C1 segment of cervical spinal cord (tissue), 14 donors: ENCODE measurements at regions not wholly inside any gene's neighbourhood (a gene's known extent, or its start where the extent isn't known, plus 50 kb on each side); places are given as distances from the start of the nearest gene placed in this dataset.
A peak's percentile ranks its signal among the peaks of the same experiment; 100 is the strongest.
"Not testable (repeated sequence)": the region's sequence is repeated elsewhere in the genome, so short reads cannot be mapped to it uniquely, and the experiment has no call there.

Experiments
- DNase-seq, 14 donors: peaks; one replicate each; lab custom pipeline; 2025; lab: John Stamatoyannopoulos, UW

DNA sequence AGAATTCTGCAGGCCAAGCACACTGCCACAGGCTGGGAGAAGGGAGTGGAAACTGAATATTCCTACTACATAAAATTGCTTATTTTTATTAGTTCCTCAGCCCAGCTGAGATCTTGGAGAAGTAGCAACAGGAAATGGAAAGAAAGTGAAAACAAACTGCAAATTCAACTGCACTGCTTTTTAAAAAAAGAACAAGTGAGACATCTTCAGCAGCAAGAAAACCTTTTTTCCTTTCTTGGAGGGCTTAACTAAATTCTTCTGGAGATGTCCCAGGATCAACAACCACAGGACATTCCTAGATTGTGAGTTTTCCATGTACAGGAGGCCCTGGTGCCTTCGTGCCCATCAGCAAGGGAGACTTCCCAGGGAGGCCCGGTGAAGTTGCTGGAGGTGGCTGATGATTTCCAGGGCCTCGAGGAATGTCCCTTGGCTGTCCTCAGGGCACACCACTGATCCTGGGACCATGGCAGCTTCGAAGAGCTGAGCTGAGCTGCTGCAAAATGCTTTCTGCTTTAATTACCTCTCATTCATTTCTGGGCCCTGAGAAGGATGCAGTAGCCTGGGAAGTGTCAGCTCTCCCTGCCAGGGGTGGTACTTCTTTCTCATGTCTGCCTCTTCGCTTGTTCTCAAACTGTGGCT is 275.5 kb upstream of the FRG2C start:
- not testable (repeated sequence) for DNase-seq

DNA sequence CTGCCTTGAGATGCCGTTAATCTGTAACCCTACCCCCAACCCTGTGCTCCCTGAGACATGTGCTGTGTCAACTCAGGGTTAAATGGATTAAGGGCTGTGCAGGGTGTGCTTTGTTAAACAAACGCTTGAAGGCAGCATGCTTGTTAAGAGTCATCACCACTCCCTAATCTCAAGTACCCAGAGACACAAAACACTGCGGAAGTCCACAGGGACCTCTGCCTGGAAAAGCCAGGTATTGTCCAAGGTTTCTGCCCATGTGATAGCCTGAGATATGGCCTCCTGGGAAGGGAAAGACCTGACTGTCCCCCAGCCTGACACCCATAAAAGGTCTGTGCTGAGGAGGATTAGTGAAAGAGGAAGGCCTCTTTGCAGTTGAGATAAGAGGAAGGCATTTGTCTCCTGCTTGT is 270.8 kb upstream of the FRG2C start:
- DNase-seq = not testable (repeated sequence)

DNA sequence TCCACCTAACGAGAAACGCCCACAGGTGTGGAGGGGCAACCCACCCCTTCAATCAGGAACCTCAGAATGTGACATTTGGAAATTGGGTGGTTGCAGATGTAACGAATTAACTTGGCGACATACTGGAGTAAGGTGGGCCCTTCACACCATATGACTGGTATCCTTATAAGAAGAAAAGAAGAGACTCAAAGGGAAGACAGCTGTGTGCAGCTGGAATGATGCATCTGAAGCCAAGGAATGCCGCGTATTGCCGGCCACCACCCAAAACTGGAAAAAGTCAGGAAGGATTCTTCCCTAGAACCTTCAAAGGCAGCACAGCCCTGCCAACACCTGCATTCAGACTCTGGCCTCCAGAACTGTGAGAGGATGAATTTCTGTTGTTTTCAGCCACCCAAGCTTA is 270.0 kb upstream of the FRG2C start:
- not testable (repeated sequence) for DNase-seq

GRCh38 chr3:75394562-75395360 is 269.4 kb upstream of the FRG2C start:
- not testable (repeated sequence) for DNase-seq

- DNase-seq = no peak
Observed at GRCh38 chr3:75395580-75396315, 268.4 kb upstream of the FRG2C start.

- DNase-seq = no peak
Observed at GRCh38 chr3:75396316-75396802, 267.8 kb upstream of the FRG2C start.

DNA sequence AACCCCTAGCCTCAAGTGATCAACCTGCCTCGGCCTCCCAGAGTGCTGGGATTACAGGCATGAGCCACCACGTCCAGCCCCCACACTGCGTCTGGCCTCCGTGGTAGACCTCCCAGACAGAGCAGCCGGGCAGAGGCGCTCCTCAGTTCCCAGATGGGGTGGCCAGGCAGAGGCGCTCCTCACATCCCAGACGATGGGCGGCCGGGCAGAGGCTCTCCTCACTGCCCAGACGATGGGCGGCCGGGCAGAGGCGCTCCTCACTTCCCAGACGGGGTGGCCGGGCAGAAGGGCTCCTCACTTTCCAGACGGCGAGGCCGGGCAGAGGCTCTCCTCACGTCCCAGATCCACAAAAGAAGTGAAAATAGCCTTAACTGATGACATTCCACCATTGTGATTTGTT is 266.6 kb upstream of the FRG2C start:
- DNase-seq = not testable (repeated sequence)

GRCh38 chr3:75422101-75422945 is 241.8 kb upstream of the FRG2C start:
- DNase-seq = peak in 4 of 14 donors; percentile 0 to 40 (median 12)

GRCh38 chr3:75425379-75425778 is 238.7 kb upstream of the FRG2C start:
- not testable (repeated sequence) for DNase-seq

- DNase-seq = not testable (repeated sequence)
Observed at GRCh38 chr3:75427486-75427885, 236.6 kb upstream of the FRG2C start.

- DNase-seq = not testable (repeated sequence)
Observed at GRCh38 chr3:75427906-75428305, 236.2 kb upstream of the FRG2C start.

GRCh38 chr3:75429561-75430220 is 234.4 kb upstream of the FRG2C start:
- DNase-seq = peak in 11 of 14 donors; percentile 1 to 70 (median 32)

DNA sequence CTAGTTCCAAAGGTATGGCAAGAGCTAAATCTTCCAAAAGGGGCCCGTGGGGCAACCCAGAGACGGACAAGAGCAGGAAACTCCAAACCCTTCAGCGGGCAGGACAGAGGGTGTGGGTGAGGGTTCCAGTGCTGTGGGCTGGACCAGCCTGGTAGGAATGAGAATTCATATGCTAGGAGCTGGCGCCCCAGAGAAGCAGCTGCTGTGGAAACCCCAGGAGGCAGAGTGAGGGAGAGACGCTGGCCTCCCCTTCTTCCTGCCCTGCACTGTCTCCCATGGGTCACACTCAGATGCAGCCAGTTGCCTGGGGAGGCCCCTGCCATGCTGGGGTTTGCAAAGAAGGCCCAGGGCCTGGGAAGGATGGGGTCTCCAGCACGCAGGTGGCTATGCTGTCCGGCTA is 233.7 kb upstream of the FRG2C start:
- not testable (repeated sequence) for DNase-seq

DNA sequence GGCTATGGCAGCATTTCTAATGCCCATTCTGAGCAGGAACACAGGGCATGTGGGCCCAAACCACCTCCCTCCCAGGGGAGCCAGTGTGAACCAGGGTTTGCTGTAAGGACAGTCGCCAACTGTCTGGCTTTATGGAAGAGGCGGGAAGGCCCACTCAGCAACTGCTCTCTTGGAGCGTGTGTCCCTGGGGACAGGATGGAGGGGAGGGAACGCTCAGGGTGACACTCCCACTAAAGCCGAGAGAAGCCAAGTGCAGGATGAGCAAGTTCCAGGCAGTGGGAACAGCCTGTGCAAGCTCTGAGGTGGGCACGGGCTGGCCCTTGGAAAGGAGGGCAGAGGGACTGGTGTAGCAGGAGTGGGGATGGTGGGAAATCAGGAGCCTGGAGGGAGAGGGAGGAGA is 233.0 kb upstream of the FRG2C start:
- not testable (repeated sequence) for DNase-seq

DNA sequence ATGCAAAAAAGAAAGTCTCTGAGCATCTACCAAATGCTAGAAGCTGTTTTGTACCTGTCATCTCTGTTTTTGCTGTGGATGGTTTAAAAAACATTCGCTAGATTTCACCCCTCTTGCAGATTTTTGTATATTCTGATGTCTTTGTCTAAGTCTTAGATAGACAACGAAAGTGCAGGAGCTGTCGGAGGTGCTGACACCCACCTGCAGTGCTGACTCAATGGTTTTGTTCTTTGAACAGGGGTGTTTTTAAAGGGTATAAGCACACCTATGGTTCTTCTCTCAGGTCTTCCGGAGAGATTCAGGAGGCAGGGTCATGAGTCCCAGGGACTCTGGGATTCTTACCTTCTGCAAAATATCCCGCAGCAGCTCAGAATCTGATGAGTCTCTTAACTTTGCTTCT is 231.7 kb upstream of the FRG2C start:
- not testable (repeated sequence) for DNase-seq

DNA sequence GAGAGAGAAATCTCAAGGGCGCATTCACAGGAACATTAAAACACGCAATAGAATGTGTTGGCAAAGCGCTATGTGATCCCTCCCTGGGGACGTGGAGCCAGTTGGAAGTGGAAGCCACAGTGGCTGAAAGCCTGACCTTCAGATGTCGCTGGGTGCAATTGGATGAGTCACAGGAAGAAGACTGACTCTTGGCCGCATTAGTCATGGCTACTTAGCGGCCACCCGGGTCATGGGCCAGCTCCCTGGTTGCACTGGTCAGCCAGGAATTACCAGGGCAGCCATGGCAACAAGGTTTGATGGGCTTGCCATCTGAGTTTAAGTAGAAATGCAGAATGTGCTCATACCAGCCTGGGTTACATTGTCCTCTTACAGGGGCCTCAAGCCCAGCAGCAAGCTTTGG is 231.2 kb upstream of the FRG2C start:
- DNase-seq = peak in 3 of 14 donors; percentile 5 to 76 (median 26)

DNA sequence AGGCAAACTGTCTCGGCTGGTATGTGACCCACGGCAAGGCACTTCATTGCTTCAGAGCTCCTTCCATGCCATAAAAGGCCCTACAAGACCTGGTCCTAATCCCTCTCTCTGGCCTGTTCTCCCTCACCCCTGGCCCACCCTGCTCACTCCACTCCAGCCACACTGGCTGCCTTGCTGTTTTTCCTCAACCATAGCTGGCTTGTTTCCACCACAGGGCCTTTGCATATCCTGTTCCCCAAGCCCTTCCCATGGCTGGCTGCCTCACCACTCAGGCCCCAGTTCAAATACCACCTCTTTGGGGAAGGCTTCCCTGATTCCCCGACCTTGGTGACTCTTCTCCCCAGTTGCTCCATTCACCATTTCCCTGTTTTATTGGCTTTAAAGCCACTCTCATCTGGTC is 230.8 kb upstream of the FRG2C start:
- DNase-seq = not testable (repeated sequence)

DNA sequence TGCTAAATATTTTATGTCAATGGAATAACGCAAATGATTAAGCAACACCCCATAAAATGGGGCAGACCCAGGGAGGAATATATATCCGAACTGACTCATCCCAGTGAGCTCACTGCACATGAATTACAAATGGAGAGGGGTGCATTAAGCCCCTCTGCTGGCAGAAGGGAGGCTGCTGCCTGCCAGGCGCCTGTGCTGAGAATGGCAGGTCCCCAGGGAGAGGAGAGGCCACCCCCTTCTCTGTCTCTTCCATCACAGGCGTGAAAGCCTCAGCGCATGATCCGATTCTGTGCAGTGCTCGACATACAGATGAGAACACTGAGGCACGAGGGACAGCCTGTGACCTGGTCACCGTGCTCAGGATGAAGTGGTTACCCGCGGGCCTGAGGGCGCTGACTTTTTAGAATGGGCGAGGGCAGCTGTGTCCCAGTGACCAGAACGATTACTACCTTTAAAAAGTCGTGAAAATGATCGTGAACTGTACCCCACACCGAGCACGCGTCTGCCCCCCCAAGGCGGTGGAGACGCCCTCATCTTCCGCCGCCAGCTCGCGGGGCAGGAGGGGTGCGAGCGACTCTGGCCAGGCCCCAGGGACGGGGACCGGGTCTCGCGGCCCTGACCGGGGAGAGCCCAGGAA is 229.7 kb upstream of the FRG2C start:
- DNase-seq = peak in 4 of 14 donors; percentile 28 to 55 (median 42)

DNA sequence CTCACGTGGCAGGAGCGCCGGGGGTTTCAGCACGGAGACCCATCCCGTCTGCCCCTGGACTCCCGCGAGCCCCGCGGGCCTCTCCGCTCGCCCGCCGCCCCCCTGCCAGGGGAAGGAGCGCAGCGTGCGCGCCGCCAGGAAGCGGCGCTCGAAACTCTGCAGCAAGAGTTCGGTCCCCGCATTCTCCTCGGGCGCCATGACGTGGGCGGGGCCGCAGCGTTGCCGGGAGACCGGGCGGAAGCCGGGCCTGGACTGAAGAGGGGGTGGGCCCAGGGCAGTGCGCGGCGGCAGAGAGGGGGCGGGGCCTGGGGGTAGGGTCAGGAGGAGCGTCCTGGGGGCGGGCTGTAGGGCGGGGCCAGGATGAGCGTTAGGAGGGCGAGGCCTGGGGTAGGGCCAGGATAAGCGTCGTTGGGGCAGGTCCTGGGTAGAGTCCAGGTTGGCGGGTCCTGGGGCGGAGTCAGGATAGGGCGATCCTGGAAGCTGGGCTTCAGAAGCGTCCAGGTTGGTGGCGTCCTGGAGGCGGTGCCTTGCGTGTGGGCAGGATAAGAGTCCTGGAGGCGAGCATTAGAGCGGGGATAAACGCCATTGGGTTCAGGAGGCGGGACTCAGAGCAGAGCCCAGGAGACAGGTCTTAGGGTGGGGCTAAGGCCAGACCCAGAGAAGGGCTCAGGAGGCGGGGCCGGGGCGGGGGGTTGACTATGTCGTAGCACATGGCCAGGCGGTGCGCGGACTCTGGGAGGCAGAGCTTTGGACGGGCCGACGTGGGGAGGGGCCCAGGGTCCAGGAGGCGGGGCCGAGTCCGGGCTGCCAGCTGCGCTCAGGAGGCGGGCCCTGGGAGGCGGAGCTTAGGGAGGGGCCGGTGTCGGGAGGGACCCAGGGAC is 229.0 kb upstream of the FRG2C start:
- peak; percentile 79 to 99 (median 97) for DNase-seq
